ENCODE measurements at regions not wholly inside any gene's neighbourhood (a gene's known extent, or its start where the extent isn't known, plus 50 kb on each side); places are given as distances from the start of the nearest gene placed in this dataset.
A peak's percentile ranks its signal among the peaks of the same experiment; 100 is the strongest.

GRCh38 chr4:20462426-20463175 lies 210.9 kb downstream of the SLIT2 start:
- no peak for DNase-seq

GRCh38 chr4:20463176-20463430 lies 211.4 kb downstream of the SLIT2 start:
- no peak for DNase-seq

- DNase-seq, result no peak
These were observed 212.7 kb downstream of the SLIT2 start for GRCh38 chr4:20464381-20464780.

GRCh38 chr4:20474119-20474518 lies 222.4 kb downstream of the SLIT2 start:
- DNase-seq, result peak; percentile 26

GRCh38 chr4:20478412-20478811 lies 221.8 kb upstream of the PACRGL start:
- no peak for DNase-seq

GRCh38 chr4:20480165-20480947 lies 219.9 kb upstream of the PACRGL start:
- DNase-seq, result no peak

- no peak for DNase-seq
These were observed 216.8 kb upstream of the PACRGL start for GRCh38 chr4:20483416-20483815.

- no peak for DNase-seq
These were observed 213.8 kb upstream of the PACRGL start for GRCh38 chr4:20486433-20486832.

- no peak for DNase-seq
These were observed 212.8 kb upstream of the PACRGL start for GRCh38 chr4:20487446-20487845.

- DNase-seq, result no peak
These were observed 212.4 kb upstream of the PACRGL start for GRCh38 chr4:20487852-20488251.

- DNase-seq, result no peak
These were observed 209.5 kb upstream of the PACRGL start for GRCh38 chr4:20490734-20491133.

GRCh38 chr4:20493761-20494353 lies 206.4 kb upstream of the PACRGL start:
- no peak for DNase-seq

GRCh38 chr4:20496068-20496467 lies 204.2 kb upstream of the PACRGL start:
- no peak for DNase-seq

GRCh38 chr4:20504146-20504545 lies 196.1 kb upstream of the PACRGL start:
- DNase-seq, result no peak

GRCh38 chr4:20505927-20506326 lies 194.3 kb upstream of the PACRGL start:
- no peak for DNase-seq

GRCh38 chr4:20506827-20507226 lies 193.4 kb upstream of the PACRGL start:
- no peak for DNase-seq

GRCh38 chr4:20509315-20509714 lies 190.9 kb upstream of the PACRGL start:
- DNase-seq, result no peak

- no peak for DNase-seq
These were observed 188.0 kb upstream of the PACRGL start for GRCh38 chr4:20512033-20512792.

GRCh38 chr4:20512985-20513384 lies 187.3 kb upstream of the PACRGL start:
- DNase-seq, result no peak

GRCh38 chr4:20520901-20521300 lies 179.4 kb upstream of the PACRGL start:
- no peak for DNase-seq

GRCh38 chr4:20528508-20528907 lies 171.8 kb upstream of the PACRGL start:
- no peak for DNase-seq

GRCh38 chr4:20529691-20530090 lies 170.6 kb upstream of the PACRGL start:
- DNase-seq, result no peak

- DNase-seq, result no peak
These were observed 168.0 kb upstream of the PACRGL start for GRCh38 chr4:20532116-20532790.

Measured in hematopoietic multipotent progenitor cell treated with erythropoietin and hydrocortisone succinate and interleukin-3 and kit ligand, for 6 days (in vitro differentiated cells).